SU-DHL-6 (cell line): ENCODE measurements at regions not wholly inside any gene's neighbourhood (a gene's known extent, or its start where the extent isn't known, plus 50 kb on each side); places are given as distances from the start of the nearest gene placed in this dataset.

ENCODE experiments used
- H2AFZ ChIP-seq: fragments of 200-600 bp; sonication (generic); 2 replicates; pipeline ENCODE4 v1.6.1; 2014; ENCODE audit warnings: low read depth, mild to moderate bottlenecking, moderate library complexity, mixed read lengths, antibody characterized with exemption, low read length; ENCODE audit not compliant: severe bottlenecking
- H3F3A ChIP-seq: fragments of 200-600 bp; shearing (Covaris generic); 2 replicates; pipeline ENCODE4 v1.6.0; 2016; ENCODE audit warnings: antibody characterized with exemption, mild to moderate bottlenecking; ENCODE audit not compliant: insufficient read depth
- H3K27ac ChIP-seq: fragments of 200-600 bp; sonication (generic); 2 replicates; pipeline ENCODE4 v1.5.1; 2016; ENCODE audit warnings: low read depth, mild to moderate bottlenecking, low read length, moderate library complexity, mixed read lengths
- H3K27me3 ChIP-seq: fragments of 200-600 bp; sonication (generic), shearing (Covaris generic); 2 replicates; pipeline ENCODE4 v1.6.0; 2014; ENCODE audit warnings: mild to moderate bottlenecking, low read length
- H3K36me3 ChIP-seq: fragments of 200-600 bp; sonication (generic); 2 replicates; pipeline ENCODE4 v1.6.1; 2014; ENCODE audit warnings: mild to moderate bottlenecking, low read length, mixed read lengths
- H3K4me2 ChIP-seq: fragments of 300-600, 200-600 bp; shearing (Covaris generic), sonication (generic); 2 replicates; pipeline ENCODE4 v1.6.0; 2014; ENCODE audit warnings: low read length, low read depth, mild to moderate bottlenecking; ENCODE audit not compliant: poor library complexity, severe bottlenecking
- H3K4me3 ChIP-seq: fragments of 200-600 bp; sonication (generic); 2 replicates; pipeline ENCODE4 v1.5.1; 2014; ENCODE audit warnings: antibody characterized with exemption, low read length, mild to moderate bottlenecking, mixed read lengths; ENCODE audit not compliant: insufficient read depth, poor library complexity, severe bottlenecking
- H3K79me2 ChIP-seq: fragments of 200-600 bp; sonication (generic); 2 replicates; pipeline ENCODE4 v1.6.1; 2014; ENCODE audit warnings: mild to moderate bottlenecking, low read length, moderate library complexity; ENCODE audit not compliant: insufficient read depth
- H3K9ac ChIP-seq: fragments of 200-600 bp; sonication (generic); 2 replicates; pipeline ENCODE4 v1.7.0; 2014; ENCODE audit warnings: mild to moderate bottlenecking, low read length
- H3K9me2 ChIP-seq: fragments of 200-600 bp; sonication (generic); replicated peaks from 2 replicates; pipeline ENCODE4 v1.6.1; 2014; ENCODE audit warnings: low read length; ENCODE audit not compliant: insufficient read depth
- H3K9me3 ChIP-seq: fragments of 200-600 bp; sonication (generic); 2 replicates; pipeline ENCODE4 v1.6.1; 2014; ENCODE audit warnings: low read length, mixed read lengths; ENCODE audit not compliant: insufficient read depth
- H4K20me1 ChIP-seq: fragments of 200-600 bp; sonication (generic); 2 replicates; pipeline ENCODE4 v1.6.1; 2014; ENCODE audit warnings: low read depth, mild to moderate bottlenecking, antibody characterized with exemption, low read length, moderate library complexity, mixed read lengths
- CTCF ChIP-seq: fragments of 200-600 bp; sonication (generic); IDR thresholded peaks from one replicate; pipeline ENCODE4 v1.5.1; 2017; ENCODE audit warnings: antibody characterized with exemption, mild to moderate bottlenecking, low read length, moderate library complexity; ENCODE audit not compliant: insufficient read depth, poor library complexity, severe bottlenecking
- EZH2phosphoT487 ChIP-seq: fragments of 200-600 bp; sonication (generic), shearing (Covaris generic); conservative IDR thresholded peaks from 2 replicates; pipeline ENCODE4 v1.6.1; 2018; ENCODE audit warnings: mild to moderate bottlenecking, antibody characterized with exemption, low read length, moderate library complexity, mixed read lengths

DNA sequence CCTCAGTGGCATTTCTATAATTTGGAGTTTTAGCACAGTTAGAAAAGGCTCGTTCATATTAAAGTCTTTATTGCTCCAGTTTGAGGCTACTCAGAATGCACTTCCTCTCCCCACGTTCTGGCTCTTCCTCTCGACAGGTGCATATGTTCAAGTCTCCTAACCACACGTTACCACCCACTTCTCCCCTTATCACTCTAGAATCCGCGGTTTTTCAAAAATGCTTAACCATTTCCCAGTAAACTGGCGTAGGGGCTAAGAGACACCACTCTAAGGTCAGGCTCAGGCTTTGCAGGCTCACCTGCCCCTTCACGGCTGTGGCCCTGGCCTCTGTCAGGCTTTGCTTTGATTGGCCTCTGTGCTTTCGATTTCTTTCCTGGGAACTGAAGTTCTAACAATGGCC lies 383.6 kb downstream of the GLRX3 start:
- TF ChIP-seq CTCF: no peak
- TF ChIP-seq EZH2phosphoT487: no peak
- no peak overlapping the region for H2AFZ ChIP-seq

DNA sequence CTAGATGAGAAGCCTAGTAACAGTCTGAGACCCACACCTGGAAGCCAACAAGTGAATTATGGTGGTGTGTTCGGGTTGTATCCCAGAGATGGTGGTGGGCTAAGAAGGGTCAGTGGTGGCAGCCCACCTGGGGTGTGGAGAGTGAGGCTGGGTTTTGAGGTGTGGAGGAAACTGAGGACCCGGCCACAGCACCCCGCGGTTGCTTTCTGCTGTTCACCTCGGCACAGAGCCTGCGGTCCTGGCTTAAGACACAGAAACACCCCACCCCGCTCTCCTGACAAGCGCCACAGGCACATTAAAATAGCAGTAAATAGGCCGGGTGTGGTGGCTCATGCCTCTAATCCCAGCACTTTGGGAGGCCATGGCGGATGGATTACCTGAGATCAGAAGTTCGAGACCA lies 395.1 kb downstream of the GLRX3 start:
- H3K27ac ChIP-seq: no peak overlapping the region
- no peaks in the 10 kb centered on the region for H3K27me3 ChIP-seq
- H3K9ac ChIP-seq: no peak overlapping the region
- no peak overlapping the region for H3K4me3 ChIP-seq
- no peak overlapping the region for H2AFZ ChIP-seq
- no peaks in the 10 kb centered on the region for H3F3A ChIP-seq
- no peaks in the 10 kb centered on the region for H3K9me2 ChIP-seq
- no peaks in the 10 kb centered on the region for H3K79me2 ChIP-seq
- TF ChIP-seq EZH2phosphoT487 (no peak), CTCF (no peak)
- no peaks in the 10 kb centered on the region for H3K9me3 ChIP-seq
- no peak overlapping the region for H3K4me2 ChIP-seq
- H3K36me3 ChIP-seq: no peaks in the 10 kb centered on the region
- no peaks in the 10 kb centered on the region for H4K20me1 ChIP-seq

More for the DNA sequence above, 383.6 kb downstream of the GLRX3 start:
- no peaks in the 10 kb centered on the region for H3K27me3 ChIP-seq
- no peak overlapping the region for H3K4me3 ChIP-seq
- no peaks in the 10 kb centered on the region for H3K36me3 ChIP-seq
- H3K9ac ChIP-seq: no peak overlapping the region
- H3K9me2 ChIP-seq: no peaks in the 10 kb centered on the region
- no peak overlapping the region for H3K4me2 ChIP-seq
- no peaks in the 10 kb centered on the region for H3K9me3 ChIP-seq
- H3K79me2 ChIP-seq: no peaks in the 10 kb centered on the region
- no peak overlapping the region for H3K27ac ChIP-seq
- H4K20me1 ChIP-seq: no peaks in the 10 kb centered on the region
- H3F3A ChIP-seq: no peaks in the 10 kb centered on the region

DNA sequence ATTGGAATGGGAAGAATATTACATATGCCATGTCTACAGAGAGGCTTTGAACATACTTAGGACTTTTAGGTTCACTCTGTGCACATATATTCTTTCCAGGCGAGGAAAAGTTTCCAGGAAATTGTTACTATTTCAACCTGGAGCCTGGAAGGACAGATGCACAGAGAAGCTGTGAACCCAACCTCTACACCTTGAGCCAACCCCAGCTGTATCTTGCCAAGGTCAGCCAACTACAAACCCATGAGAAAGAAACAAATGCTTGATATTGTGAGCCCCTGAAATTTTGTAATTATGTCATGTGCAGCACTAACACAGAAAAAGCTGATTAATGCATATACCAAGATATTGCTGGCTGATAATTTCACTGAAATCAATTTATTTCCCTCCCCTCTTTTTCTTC lies 404.9 kb downstream of the GLRX3 start:
- TF ChIP-seq EZH2phosphoT487: no peak
- TF ChIP-seq CTCF: no peak
- no peaks in the 10 kb centered on the region for H3K9me3 ChIP-seq
- no peak overlapping the region for H3K27ac ChIP-seq
- H3K9ac ChIP-seq: no peak overlapping the region
- H3K27me3 ChIP-seq: no peaks in the 10 kb centered on the region
- no peaks in the 10 kb centered on the region for H4K20me1 ChIP-seq
- no peaks in the 10 kb centered on the region for H3K79me2 ChIP-seq
- no peak overlapping the region for H3K4me3 ChIP-seq
- no peak overlapping the region for H2AFZ ChIP-seq
- no peak overlapping the region for H3K4me2 ChIP-seq
- H3F3A ChIP-seq: no peaks in the 10 kb centered on the region
- no peaks in the 10 kb centered on the region for H3K36me3 ChIP-seq
- H3K9me2 ChIP-seq: no peaks in the 10 kb centered on the region
